NCI-H2196 treated with DMSO at 0.1 percent for 48 hours (cell line): ENCODE measurements at regions not wholly inside any gene's neighbourhood (a gene's known extent, or its start where the extent isn't known, plus 50 kb on each side); places are given as distances from the start of the nearest gene placed in this dataset.
"Not testable (repeated sequence)": the region's sequence is repeated elsewhere in the genome, so short reads cannot be mapped to it uniquely, and the experiment has no call there.

ENCODE experiments used
- DNase-seq: peaks from one replicate; lab custom pipeline; 2025; ENCODE audit not compliant: unreplicated experiment; lab: John Stamatoyannopoulos, UW

DNA sequence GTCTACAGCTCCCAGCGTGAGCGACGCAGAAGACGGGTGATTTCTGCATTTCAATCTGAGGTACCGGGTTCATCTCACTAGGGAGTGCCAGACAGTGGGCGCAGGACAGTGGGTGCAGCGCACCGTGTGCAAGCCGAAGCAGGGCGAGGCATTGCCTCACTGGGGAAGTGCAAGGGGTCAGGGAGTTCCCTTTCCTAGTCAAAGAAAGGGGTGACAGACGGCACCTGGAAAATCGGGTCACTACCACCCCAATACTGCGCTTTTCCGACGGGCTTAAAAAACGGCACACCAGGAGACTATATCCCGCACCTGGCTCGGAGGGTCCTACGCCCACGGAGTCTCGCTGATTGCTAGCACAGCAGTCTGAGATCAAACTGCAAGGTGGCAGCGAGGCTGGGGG, 95.6 kb downstream of the GPX5 start:
- DNase-seq = not testable (repeated sequence)

DNA sequence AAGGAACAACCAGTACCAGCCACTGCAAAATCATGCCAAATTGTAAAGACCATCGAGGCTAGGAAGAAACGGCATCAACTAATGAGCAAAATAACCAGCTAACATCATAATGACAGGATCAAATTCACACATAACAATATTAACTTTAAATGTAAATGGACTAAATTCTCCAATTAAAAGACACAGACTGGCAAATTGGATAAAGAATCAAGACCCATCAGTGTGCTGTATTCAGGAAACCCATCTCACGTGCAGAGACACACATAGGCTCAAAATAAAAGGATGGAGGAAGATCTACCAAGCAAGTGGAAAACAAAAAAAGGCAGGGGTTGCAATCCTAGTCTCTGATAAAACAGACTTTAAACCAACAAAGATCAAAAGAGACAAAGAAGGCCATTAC, 97.6 kb downstream of the GPX5 start:
- DNase-seq = not testable (repeated sequence)

DNA sequence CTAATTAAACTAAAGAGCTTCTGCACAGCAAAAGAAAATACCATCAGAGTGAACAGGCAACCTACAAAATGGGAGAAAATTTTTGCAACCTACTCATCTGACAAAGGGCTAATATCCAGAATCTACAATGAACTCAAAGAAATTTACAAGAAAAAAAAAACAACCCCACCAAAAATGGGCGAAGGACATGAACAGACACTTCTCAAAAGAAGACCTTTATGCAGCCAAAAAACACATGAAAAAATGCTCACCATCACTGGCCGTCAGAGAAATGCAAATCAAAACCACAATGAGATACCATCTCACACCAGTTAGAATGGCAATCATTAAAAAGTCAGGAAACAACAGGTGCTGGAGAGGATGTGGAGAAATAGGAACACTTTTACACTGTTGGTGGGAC, 100.7 kb downstream of the GPX5 start:
- not testable (repeated sequence) for DNase-seq

DNA sequence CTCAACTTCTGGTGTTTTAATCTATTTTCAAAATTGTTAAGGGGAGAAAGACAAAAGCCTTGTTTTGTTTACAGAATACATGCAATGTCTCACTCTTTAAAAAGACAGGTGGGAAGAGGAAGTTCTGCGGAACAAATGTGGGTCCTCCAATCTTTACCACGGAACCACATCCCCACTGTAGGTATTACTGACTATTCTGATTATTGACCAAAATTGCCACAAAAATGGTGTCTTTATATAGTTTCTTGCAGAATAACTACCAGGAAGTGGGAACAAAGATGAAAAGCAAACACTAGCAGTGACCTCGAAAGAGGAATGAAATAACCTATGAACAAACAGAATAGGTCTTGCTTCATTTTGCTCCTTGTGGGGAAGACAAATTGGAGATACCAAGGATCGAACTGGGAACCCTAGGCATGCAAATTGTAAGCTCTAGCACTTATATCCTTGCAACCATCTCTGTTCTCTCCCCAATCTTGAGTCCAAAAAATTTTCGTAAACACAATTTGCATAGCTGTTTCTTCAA, 106.7 kb downstream of the GPX5 start:
- DNase-seq = no peak

DNA sequence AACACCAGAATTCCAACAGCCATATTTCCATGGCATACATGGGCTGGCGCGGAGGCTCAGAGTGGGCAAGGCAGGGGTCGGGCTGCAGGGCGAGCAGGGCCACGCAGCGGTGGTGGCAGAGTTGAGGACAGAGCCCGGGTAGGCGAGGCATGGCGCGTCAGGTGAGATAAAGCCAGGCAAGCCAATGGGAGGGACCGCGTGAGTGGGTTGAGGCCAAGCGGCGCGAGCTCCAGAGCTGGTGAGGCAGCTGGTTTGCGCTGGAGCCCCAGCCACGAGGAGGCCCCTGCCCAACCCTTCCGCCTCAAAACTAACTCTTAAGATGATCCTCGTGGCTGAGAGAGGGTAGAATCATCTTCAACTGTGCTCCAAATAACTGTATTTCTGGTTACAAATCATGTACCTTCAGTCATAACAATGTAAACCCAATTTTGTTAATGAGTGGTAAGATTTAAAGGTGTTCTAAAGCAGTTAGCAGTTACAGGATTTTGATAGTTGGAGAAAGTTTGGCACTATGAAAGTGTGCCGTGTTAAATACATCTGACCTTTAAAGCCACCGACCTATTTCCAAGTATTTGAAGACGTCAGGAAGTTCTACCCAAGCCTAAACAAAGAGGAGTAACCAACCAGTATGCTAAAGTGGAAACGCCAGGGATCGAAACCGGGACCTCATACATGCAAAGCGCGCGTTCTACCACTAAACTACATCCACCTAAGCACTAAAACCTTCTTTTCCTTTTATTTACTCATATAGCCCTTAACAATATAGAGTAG, 107.9 kb downstream of the GPX5 start:
- no peak for DNase-seq

DNA sequence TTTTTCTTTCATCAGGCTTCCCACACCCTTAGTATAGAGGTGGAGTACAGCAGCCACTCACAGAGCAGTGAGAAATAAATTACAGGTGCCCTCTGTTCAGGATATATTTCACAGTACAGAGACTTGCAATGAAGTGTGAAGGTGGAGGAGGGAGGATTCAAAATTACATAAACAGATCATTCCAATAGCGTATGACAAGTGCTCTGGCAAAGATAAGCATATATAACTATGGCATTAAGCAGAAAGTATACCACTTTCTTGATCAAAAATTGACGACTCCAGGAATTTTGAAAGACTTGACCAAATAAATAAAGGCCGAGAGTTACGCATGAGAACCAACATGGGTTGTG, 108.7 kb downstream of the GPX5 start:
- no peak for DNase-seq

DNA sequence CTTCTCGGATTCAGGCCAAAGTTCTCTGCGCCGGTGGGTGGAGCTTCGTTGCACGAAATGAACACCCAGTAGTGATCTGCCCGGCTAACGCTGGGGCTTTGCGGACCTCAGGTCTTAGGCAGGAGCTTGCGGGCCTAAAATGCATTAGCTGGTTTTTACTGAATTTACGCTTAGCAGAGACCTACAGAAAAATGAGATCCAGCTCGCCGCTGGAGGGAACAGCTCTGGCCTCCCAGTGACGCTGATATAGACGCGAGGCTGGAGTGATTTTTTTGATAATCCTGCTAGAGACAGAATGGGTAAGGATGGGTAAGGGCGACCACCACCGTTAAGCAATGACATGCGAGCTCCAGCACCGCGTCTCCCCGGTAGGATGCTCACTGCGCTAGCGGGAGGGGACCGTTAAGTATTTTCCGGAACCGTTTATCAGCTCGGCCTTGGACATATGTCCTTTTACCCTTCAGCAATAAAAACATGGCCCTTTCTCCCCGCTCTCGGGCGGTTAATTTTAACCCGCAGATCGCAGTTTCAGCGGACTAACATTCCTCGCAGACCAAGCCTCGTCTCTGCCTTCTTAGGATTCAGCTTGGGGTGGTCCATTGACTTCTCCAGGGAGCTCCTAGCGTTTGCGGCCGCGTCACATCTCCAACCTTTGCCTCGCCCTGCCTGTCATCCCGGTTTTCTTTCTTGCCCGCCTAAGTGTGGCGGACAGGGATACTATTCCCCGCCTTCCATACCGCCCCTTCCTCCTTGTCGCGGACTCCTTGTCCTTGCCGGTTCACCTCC, 109.3 kb downstream of the GPX5 start:
- no peak for DNase-seq

DNA sequence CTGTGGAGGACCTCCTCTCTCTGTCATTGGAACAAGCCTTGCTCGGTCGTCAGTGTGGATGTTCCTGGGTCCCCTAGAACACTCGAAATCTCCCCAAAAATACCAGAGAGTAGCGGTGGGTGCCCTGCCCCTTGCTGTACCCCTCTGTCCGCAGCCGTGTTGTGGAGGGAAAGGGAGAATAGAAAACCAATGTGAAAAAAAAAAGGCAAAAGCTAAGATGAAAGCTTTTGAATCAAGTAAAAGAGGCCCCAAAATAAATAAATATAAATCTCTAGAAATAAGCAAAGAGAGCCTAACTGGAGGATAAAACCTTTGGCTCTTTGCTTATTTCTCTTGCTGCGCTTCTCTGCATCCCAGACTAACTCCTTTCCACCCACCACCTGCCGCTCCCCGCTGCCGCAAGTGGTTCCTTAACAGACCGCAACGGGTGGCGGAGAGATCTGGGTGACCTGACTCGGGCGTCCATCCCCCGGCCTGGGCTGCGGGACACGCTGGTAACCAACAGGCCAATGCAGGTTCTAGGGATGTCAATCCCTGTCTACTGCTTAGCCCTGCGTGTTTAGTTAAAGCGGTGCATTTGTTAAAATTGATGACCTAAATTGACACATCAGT, 110.0 kb downstream of the GPX5 start:
- DNase-seq = no peak

DNA sequence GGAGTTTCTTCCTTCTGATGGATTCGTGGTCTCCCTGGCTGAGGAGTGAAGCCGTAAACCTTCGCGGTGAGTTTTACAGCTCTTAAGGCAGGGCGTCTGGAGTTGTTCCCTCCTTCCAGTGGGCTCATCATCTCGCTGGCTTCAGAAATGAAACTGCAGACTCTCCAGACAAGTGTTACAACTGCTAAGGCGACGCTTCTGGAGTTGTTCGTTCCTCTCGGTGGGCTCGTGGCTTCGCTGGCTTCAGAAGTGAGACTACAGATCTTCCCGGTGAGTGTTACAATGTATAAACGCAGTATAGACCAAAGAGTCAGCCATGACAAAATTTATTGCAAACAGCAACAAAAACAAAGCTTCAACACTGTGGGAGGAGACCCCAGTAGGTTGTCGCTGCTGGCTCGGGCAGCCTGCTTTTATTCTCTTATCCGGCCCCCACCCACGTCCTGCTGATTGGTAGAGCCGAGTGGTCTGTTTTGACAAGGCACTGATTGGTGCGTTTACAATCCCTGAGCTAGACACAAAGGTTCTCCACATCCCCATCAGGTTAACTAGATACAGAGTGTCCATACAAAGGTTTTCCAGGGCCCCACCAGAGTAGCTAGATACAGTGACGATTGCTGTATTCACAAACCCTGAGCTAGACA, 113.2 kb downstream of the GPX5 start:
- DNase-seq = no peak

DNA sequence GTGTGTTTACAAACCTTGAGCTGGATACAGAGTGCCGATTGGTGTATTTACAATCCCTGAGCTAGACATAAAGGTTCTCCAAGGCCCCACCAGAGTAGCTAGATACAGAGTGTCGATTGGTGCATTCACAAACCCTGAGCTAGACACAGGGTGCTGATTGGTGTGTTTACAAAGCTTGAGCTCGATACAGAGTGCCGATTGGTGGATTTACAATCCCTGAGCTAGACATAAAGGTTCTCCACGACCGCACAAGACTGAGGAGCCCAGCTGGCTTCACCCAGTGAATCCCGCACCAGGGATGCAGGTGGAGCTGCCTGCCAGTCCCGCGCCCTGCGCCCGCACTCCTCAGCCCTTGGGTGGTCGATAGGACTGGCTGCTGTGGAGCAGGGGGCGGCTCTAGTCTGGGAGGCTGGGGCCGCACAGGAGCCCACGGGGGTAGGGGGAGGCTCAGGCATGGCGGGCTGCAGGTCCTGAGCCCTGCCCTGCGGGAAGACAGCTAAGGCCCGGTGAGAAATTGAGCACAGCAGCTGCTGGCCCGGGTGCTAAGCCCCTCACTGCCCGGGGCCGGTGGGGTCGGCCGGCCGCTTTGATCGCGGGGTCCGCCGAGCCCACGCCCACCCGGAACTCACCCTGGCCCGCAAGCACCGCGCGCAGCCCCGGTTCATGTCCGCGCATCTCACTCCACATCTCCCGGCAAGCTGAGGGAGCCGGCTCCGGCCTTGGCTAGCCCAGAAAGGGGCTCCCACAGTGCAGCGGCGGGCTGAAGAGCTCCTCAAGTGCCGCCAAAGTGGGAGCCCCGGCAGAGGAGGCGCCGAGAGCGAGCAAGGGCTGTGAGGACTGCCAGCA, 114.0 kb downstream of the GPX5 start:
- not testable (repeated sequence) for DNase-seq

DNA sequence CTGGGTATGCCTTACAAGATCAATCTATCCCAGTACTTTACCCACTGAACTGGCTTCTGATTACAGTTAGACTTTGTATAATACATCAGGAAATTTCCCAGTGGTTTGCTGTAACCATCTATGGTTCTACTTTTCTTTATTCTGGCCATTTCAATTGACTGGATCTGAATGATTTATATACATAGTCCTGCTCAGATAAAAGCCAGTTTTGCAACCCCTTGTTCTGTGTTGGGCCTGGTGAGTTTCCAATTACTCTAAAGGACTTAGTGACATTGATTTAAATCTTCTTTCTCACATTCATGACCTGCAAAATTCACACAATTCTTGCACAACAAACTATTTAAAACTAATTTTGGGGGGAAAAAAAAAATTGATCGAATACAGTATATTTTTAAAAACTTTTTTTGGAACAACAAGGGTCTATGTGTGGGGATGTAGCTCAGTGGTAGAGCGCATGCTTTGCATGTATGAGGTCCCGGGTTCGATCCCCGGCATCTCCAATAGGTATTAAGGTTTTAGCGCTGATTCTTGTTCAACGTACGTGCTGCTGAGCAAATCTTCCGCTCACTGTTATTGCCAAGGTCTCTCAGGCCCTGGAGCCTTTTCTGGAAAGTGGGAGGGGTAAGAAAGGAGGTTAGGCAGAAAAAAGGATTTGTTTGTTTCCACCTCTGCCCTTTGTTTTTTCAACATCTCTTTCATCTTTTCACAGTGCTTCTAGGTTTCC, 117.5 kb downstream of the GPX5 start:
- DNase-seq = no peak

DNA sequence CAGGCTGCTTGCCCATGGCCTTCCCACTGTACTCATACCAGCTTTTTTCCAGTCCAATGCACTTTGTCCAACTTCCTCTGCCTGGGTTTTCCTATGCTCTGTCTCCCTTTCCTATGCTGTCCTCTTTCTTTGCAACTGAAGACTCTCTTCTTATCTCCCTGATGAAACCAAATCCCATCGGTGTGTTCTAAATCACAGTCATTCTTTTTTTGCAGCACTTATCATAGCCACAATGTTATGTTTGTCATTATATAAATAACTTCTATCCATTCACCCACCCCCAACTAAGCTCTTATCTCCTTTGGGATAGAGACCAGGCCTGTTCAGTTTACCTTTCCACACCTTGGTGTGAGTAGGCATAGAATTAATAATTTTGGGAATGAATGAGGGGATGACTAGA, 121.0 kb downstream of the GPX5 start:
- DNase-seq = no peak

DNA sequence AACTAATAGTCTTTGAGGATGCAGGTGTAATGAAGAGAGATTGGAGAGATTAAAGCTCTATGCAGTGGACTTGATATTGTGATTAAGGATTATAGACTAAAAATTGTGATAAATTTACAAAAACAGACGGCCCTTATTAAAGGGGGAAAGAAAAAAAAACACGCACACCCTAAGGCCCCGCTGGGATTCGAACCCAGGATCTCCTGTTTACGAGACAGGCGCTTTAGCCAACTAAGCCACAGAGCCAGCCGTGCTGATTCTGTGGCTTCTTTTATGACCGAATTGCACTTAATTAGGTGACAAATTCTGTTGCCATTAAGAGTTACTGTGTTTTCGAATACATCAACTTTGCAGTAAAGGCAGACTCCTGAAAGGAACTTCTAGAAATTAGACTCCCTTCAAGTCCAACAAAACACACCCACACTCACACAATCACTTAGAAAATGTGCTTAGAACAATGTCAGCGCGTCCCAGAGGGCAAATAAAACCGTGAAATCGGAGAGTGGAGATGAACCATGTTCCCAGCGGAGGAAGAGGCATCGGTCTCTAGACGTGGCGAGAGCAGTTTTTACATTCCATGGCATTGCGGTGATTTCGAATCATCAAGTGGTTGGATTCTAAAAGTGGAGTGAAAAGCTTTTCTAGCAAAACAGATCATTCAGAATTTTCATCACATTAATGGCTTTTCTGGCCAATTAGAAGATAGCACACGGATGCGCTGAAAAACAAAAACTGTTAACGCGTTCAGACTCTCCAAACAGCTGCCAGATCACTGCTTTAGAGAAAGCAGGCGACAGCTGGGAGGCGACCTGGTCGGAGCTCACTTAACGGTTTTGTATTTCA, 122.6 kb downstream of the GPX5 start:
- DNase-seq = no peak

DNA sequence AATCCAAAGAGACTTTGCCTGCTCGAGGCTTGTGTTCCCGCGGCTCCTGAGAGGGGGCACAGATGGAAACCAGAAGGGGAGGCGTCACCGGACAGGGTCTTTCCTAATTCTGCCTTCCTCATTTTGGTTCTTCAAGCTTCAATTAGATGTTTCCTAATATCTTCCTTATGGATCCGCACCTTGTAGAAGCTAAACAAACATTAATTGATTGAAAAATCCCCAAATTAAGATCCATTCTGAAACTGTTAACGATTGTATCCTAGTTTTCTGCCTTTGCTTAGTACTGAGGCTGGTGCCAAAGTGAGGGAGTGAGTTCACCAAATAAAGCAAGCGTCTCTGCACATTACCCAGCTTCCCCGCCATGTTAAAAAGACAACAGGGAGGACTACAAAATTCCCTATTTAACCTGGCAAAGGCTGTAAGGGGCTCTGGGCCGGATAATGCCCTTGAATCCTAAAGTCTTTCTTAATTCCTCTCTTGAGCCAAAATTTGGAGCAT, 123.2 kb downstream of the GPX5 start:
- no peak for DNase-seq

DNA sequence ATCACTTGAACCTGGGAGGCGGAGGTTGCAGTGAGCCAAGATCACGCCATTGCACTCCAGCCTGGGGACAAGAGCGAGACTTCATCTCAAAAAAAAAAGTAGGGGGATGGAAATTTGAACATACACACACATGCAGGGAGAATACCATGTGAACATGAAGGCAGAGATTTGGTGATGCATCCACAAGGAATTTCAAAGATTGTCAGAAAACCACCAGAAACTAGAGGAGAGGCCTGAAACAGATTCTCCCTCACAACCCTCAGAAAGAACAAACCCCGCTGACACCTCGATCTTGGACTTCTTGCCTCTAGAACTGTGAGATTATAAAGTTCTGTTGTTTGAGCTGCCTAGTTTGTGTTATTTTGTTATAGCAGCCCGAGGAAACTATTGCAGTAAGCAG, 125.5 kb downstream of the GPX5 start:
- DNase-seq = no peak

DNA sequence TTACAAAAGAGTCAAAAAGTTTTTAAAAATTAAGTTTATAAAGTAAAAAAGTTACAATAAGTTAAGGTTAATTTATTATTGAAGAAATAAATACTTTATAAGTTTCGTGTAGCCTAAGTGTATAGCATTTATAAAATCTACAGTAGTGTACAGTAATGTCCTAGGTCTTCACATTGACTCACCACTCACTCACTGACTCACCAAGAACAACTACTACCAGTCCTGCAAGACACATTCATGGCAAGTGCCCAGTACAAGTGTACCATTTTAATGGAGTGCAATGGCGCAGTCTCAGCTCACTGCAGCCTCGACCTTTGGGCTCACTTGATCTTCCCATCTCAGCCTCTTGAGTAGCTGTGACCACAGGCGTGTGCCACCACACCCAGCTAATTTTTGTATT, 128.2 kb downstream of the GPX5 start:
- no peak for DNase-seq

DNA sequence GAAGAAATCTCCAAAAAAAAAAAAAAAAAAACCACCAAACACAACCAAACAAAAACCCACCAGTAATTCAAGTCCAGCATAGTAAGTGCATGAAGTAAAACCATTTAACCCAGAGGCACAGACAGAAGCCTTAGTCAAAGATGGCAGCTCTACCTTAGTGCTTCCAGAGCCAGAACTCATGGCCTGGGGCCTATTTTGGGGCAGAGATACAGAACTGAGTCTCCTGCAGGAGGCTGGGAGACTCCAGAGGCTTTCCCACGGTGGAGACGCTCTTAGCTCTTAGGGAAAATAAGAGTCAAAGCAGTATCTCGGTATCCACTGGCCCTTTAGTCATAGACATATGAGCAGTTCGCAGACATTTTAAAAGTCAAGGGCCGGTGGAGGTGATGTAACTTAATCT, 129.5 kb downstream of the GPX5 start:
- DNase-seq = no peak

DNA sequence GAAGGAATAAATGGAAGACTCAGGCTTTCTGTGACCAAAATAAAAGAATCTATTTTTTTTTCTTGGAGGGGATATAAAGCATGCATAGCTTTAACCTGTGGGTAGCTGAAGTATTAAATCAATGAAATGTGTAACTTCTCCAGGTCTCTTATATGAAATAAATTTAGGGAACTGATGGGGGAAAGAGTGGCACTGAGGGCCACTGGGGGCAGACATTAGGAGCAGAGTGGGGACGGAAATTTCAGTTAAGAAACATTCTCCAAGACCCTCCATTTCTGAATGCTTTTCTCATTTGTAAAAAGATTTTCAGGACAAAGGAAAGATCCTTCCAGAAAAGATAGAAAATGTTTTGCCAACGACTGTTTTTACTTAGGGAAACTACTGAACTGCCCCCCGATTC, 131.0 kb downstream of the GPX5 start:
- DNase-seq = no peak

DNA sequence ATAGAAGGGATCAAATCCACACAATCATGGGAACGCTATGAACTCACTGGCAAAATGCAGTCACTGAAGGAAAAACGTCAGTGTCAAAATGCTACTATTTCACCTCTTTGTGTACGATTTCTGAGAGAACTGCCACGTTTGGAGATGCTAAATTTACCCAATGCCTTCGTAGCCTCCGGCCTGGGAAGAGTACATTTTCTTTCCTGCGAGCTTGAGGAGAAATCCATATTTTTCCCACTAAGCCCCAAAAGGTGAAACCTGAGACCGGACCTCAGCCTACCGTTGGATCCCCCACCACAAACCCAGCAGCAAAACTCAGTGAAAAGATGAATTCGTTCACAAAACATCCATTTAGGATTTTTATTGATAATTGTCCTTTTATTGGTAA, 131.7 kb downstream of the GPX5 start:
- no peak for DNase-seq
